ENCODE measurements at regions not wholly inside any gene's neighbourhood (a gene's known extent, or its start where the extent isn't known, plus 50 kb on each side); places are given as distances from the start of the nearest gene placed in this dataset.

DNA sequence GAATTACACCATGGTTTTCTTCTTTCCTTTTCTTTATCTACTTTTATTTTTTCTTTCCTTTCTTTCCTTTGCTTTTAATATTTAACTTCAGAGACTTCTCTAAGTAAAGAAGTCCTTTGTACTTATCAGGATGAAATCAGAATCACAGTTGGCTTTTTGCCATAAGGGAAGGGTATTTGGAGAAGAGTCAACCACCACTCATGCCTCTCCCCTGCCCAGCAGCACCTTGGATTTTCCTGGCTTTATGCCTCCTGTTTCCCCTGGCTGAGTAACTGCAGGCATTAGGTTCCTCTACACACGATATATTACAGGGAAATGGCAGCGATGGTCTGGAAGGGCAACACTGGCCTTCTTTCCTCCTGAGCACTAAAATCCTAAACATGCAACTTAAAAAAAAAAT lies 266.4 kb upstream of the CAND1 start:
- Histone ChIP-seq H3K4me2 (ENCODE audit: insufficient read depth, low read length, poor library complexity, severe bottlenecking) (no peak overlapping the region), H2BK15ac (ENCODE audit: low read length) (no peak overlapping the region), H3K4me1 (ENCODE audit: control insufficient read depth in 2 of 2, insufficient read depth in 1 of 2, low read depth in 1 of 2, low read length in 2 of 2) (peaks cover 0 to 1% of the 10 kb centered on the region in 2 donors), H3K14ac (ENCODE audit: low read length) (no peak overlapping the region), H2AFZ (ENCODE audit: low read length) (no peak overlapping the region), H3K79me1 (ENCODE audit: low read depth, low read length) (peaks cover 2% of the 10 kb centered on the region), H3K18ac (ENCODE audit: low read length) (no peak overlapping the region), H3K9ac (ENCODE audit: low read depth, low read length, poor library complexity) (no peak overlapping the region), H2BK5ac (ENCODE audit: low read length) (no peak overlapping the region), H3K27me3 (ENCODE audit: control insufficient read depth in 3 of 3, insufficient read depth in 3 of 3, low read depth in 1 of 3, low read length in 3 of 3) (no peaks in the 10 kb centered on the region), H2BK12ac (ENCODE audit: low read length) (no peak overlapping the region), H3K27ac (replicated peaks; ENCODE audit: low read length) (no peak overlapping the region), H3K36me3 (replicated peaks in 1 of 2; ENCODE audit: control insufficient read depth in 2 of 2, insufficient read depth in 2 of 2, low read length in 2 of 2) (no peaks in the 10 kb centered on the region), H4K8ac (ENCODE audit: low read depth, low read length) (no peak overlapping the region), H3K4ac (ENCODE audit: low read length) (no peak overlapping the region), H3K23ac (ENCODE audit: low read depth, low read length, poor library complexity) (no peak overlapping the region), H2BK120ac (ENCODE audit: low read depth, low read length) (no peak overlapping the region), H4K91ac (ENCODE audit: low read depth, low read length, poor library complexity) (no peak overlapping the region), H2AK5ac (ENCODE audit: low read depth, low read length) (no peak overlapping the region), H3K4me3 (ENCODE audit: low read length in 2 of 2) (no peak overlapping the region), H3K9me3 (replicated peaks in 1 of 2; ENCODE audit: control insufficient read depth in 2 of 2, insufficient read depth in 1 of 2, low read depth in 1 of 2, low read length in 2 of 2) (no peaks in the 10 kb centered on the region)
- DNase-seq (ENCODE audit: low spot score): no peak
- no CpG with 5 or more reads among the region's 2 CpGs for WGBS, 2 donors (ENCODE audit: extremely low coverage in 2 of 2, insufficient read length in 2 of 2, insufficient replicate concordance in 1 of 2)

DNA sequence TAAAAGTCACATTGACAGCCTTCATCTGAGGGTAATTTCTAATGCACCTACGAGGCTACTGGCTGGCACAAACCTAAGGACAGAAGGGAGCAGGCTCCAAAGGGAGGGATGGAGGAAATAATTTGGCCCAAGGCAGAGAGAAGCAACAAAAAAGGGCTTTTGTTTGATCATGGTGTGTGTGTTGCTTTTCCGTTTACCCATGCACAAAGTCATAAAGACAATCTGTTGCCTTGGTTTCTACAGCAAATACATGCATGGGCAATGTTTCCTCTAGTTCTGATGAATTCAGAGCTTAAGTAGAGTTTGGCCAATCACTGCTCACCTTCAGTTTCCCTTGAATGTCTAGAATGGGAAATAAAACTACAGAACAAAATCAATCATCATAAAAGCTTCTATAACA lies 262.5 kb upstream of the CAND1 start:
- no peak overlapping the region for H3K18ac ChIP-seq (ENCODE audit: low read length)
- no peak overlapping the region for H2BK5ac ChIP-seq (ENCODE audit: low read length)
- no peak for DNase-seq (ENCODE audit: low spot score)
- H3K23ac ChIP-seq (ENCODE audit: low read depth, low read length, poor library complexity): no peak overlapping the region
- H3K9ac ChIP-seq (ENCODE audit: low read depth, low read length, poor library complexity): no peak overlapping the region
- no peak overlapping the region for H2BK12ac ChIP-seq (ENCODE audit: low read length)
- H3K4me1 ChIP-seq (ENCODE audit: control insufficient read depth in 2 of 2, insufficient read depth in 1 of 2, low read depth in 1 of 2, low read length in 2 of 2): peaks cover 0 to 1% of the 10 kb centered on the region in 2 donors
- no peak overlapping the region for H3K27ac ChIP-seq (replicated peaks; ENCODE audit: low read length)
- no peak overlapping the region for H3K4me3 ChIP-seq (ENCODE audit: low read length in 2 of 2)
- H2BK15ac ChIP-seq (ENCODE audit: low read length): no peak overlapping the region
- no peak overlapping the region for H3K4ac ChIP-seq (ENCODE audit: low read length)
- H2BK120ac ChIP-seq (ENCODE audit: low read depth, low read length): no peak overlapping the region
- no peak overlapping the region for H4K8ac ChIP-seq (ENCODE audit: low read depth, low read length)
- WGBS, 2 donors (ENCODE audit: extremely low coverage in 2 of 2, insufficient read length in 2 of 2, insufficient replicate concordance in 1 of 2): no CpG with 5 or more reads among the region's 2 CpGs
- H3K79me1 ChIP-seq (ENCODE audit: low read depth, low read length): no peaks in the 10 kb centered on the region
- no peak overlapping the region for H4K91ac ChIP-seq (ENCODE audit: low read depth, low read length, poor library complexity)
- H3K27me3 ChIP-seq (ENCODE audit: control insufficient read depth in 3 of 3, insufficient read depth in 3 of 3, low read depth in 1 of 3, low read length in 3 of 3): no peaks in the 10 kb centered on the region
- H2AFZ ChIP-seq (ENCODE audit: low read length): no peak overlapping the region
- H3K9me3 ChIP-seq (replicated peaks in 1 of 2; ENCODE audit: control insufficient read depth in 2 of 2, insufficient read depth in 1 of 2, low read depth in 1 of 2, low read length in 2 of 2): no peaks in the 10 kb centered on the region
- H2AK5ac ChIP-seq (ENCODE audit: low read depth, low read length): no peak overlapping the region
- H3K14ac ChIP-seq (ENCODE audit: low read length): no peak overlapping the region
- H3K36me3 ChIP-seq (replicated peaks in 1 of 2; ENCODE audit: control insufficient read depth in 2 of 2, insufficient read depth in 2 of 2, low read length in 2 of 2): no peaks in the 10 kb centered on the region
- no peak overlapping the region for H3K4me2 ChIP-seq (ENCODE audit: insufficient read depth, low read length, poor library complexity, severe bottlenecking)

DNA sequence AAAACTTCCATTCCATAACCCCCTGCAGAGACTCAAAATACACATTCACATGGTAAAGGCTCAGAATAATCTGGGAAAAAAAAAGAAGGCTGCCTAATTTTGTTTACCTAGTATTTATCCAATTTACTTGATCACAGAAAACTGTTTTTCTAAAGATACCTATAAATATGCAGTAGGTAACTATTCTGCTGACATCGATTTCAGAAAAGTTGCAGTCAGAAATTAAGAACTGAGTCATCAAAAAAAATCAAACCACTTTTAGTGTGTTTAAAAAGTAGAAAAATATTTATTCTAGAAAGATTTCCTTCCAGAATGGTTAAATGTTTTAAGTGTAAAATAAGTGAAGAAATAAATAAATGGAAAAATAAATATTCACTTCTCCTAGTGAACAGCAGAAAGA lies 254.5 kb upstream of the CAND1 start:
- Histone ChIP-seq H4K8ac (ENCODE audit: low read depth, low read length) (no peak overlapping the region), H3K9me3 (replicated peaks in 1 of 2; ENCODE audit: control insufficient read depth in 2 of 2, insufficient read depth in 1 of 2, low read depth in 1 of 2, low read length in 2 of 2) (no peaks in the 10 kb centered on the region), H3K9ac (ENCODE audit: low read depth, low read length, poor library complexity) (no peak overlapping the region), H3K4me1 (ENCODE audit: control insufficient read depth in 2 of 2, insufficient read depth in 1 of 2, low read depth in 1 of 2, low read length in 2 of 2) (peaks cover 8 to 12% of the 10 kb centered on the region in 2 donors), H2BK120ac (ENCODE audit: low read depth, low read length) (no peak overlapping the region), H2AK5ac (ENCODE audit: low read depth, low read length) (no peak overlapping the region), H3K27ac (replicated peaks; ENCODE audit: low read length) (no peak overlapping the region), H3K4me3 (ENCODE audit: low read length in 2 of 2) (no peak overlapping the region), H3K4ac (ENCODE audit: low read length) (no peak overlapping the region), H3K23ac (ENCODE audit: low read depth, low read length, poor library complexity) (no peak overlapping the region), H2BK15ac (ENCODE audit: low read length) (no peak overlapping the region), H3K27me3 (ENCODE audit: control insufficient read depth in 3 of 3, insufficient read depth in 3 of 3, low read depth in 1 of 3, low read length in 3 of 3) (no peaks in the 10 kb centered on the region), H2BK5ac (ENCODE audit: low read length) (no peak overlapping the region), H2AFZ (ENCODE audit: low read length) (no peak overlapping the region), H4K91ac (ENCODE audit: low read depth, low read length, poor library complexity) (no peak overlapping the region), H2BK12ac (ENCODE audit: low read length) (no peak overlapping the region), H3K36me3 (replicated peaks in 1 of 2; ENCODE audit: control insufficient read depth in 2 of 2, insufficient read depth in 2 of 2, low read length in 2 of 2) (no peaks in the 10 kb centered on the region), H3K14ac (ENCODE audit: low read length) (no peak overlapping the region), H3K4me2 (ENCODE audit: insufficient read depth, low read length, poor library complexity, severe bottlenecking) (no peak overlapping the region), H3K18ac (ENCODE audit: low read length) (no peak overlapping the region), H3K79me1 (ENCODE audit: low read depth, low read length) (no peaks in the 10 kb centered on the region)
- no CpG with 5 or more reads among the region's 1 CpG for WGBS, 2 donors (ENCODE audit: extremely low coverage in 2 of 2, insufficient read length in 2 of 2, insufficient replicate concordance in 1 of 2)
- DNase-seq (ENCODE audit: low spot score): no peak

DNA sequence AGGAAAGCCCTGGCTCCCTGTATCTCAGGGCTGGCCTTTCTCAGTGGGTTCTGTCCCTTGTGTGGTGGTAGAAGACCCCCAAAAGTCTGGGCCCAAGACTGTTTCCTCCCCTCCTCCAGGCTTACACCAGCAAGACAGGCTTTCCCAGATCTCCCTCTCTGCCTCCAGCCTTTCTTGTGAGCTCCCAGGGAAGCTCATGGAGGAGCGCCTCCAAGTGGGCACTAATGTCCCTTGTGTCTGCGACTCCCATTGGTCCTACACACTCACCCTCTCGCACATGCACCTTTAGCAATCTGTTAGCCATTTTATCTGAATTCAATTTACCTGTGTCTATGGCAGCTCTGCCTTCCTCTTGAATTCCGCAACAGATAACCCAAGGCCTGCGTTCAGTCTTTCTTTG lies 251.1 kb upstream of the CAND1 start:
- WGBS, 2 donors (ENCODE audit: extremely low coverage in 2 of 2, insufficient read length in 2 of 2, insufficient replicate concordance in 1 of 2): no CpG with 5 or more reads among the region's 5 CpGs
- peaks cover 8 to 12% of the 10 kb centered on the region in 2 donors for H3K4me1 ChIP-seq (ENCODE audit: control insufficient read depth in 2 of 2, insufficient read depth in 1 of 2, low read depth in 1 of 2, low read length in 2 of 2)
- DNase-seq (ENCODE audit: low spot score): no peak

More for the DNA sequence above, 251.1 kb upstream of the CAND1 start:
- no peak overlapping the region for H3K18ac ChIP-seq (ENCODE audit: low read length)
- no peaks in the 10 kb centered on the region for H3K9me3 ChIP-seq (replicated peaks in 1 of 2; ENCODE audit: control insufficient read depth in 2 of 2, insufficient read depth in 1 of 2, low read depth in 1 of 2, low read length in 2 of 2)
- H3K36me3 ChIP-seq (replicated peaks in 1 of 2; ENCODE audit: control insufficient read depth in 2 of 2, insufficient read depth in 2 of 2, low read length in 2 of 2): no peaks in the 10 kb centered on the region
- H3K79me1 ChIP-seq (ENCODE audit: low read depth, low read length): no peaks in the 10 kb centered on the region
- no peak overlapping the region for H2AFZ ChIP-seq (ENCODE audit: low read length)
- no peak overlapping the region for H3K27ac ChIP-seq (replicated peaks; ENCODE audit: low read length)
- H3K4ac ChIP-seq (ENCODE audit: low read length): no peak overlapping the region
- no peak overlapping the region for H2BK120ac ChIP-seq (ENCODE audit: low read depth, low read length)
- H3K27me3 ChIP-seq (ENCODE audit: control insufficient read depth in 3 of 3, insufficient read depth in 3 of 3, low read depth in 1 of 3, low read length in 3 of 3): no peaks in the 10 kb centered on the region
- H2BK12ac ChIP-seq (ENCODE audit: low read length): no peak overlapping the region
- no peak overlapping the region for H3K9ac ChIP-seq (ENCODE audit: low read depth, low read length, poor library complexity)
- no peak overlapping the region for H3K14ac ChIP-seq (ENCODE audit: low read length)
- H3K4me2 ChIP-seq (ENCODE audit: insufficient read depth, low read length, poor library complexity, severe bottlenecking): no peak overlapping the region
- no peak overlapping the region for H3K4me3 ChIP-seq (ENCODE audit: low read length in 2 of 2)
- H3K23ac ChIP-seq (ENCODE audit: low read depth, low read length, poor library complexity): no peak overlapping the region
- H2BK15ac ChIP-seq (ENCODE audit: low read length): no peak overlapping the region
- no peak overlapping the region for H4K8ac ChIP-seq (ENCODE audit: low read depth, low read length)
- no peak overlapping the region for H4K91ac ChIP-seq (ENCODE audit: low read depth, low read length, poor library complexity)
- H2AK5ac ChIP-seq (ENCODE audit: low read depth, low read length): no peak overlapping the region
- H2BK5ac ChIP-seq (ENCODE audit: low read length): no peak overlapping the region

All from neuronal stem cell (in vitro differentiated cells).